ENCODE measurements at regions not wholly inside any gene's neighbourhood (a gene's known extent, or its start where the extent isn't known, plus 50 kb on each side); places are given as distances from the start of the nearest gene placed in this dataset.
"Not testable (repeated sequence)": the region's sequence is repeated elsewhere in the genome, so short reads cannot be mapped to it uniquely, and the experiment has no call there.

DNA sequence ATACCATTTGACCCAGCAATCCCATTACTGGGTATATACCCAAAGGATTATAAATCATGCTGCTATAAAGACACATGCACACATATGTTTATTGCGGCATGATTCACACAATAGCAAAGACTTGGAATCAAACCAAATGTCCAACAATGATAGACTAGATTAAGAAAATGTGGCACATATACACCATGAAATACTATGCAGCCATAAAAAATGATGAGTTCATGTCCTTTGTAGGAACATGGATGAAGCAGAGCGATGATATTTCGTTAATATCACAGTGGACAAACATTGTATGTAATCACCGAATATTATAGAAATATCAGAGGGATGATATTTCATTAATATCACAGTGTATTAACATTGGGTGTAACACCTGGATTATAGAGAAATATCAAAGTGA lies 64.9 kb upstream of the CNIH3 start:
- H3K9me3 Mint-ChIP-seq; H3K27ac Mint-ChIP-seq; H3K27me3 Mint-ChIP-seq; H3K4me1 Mint-ChIP-seq (ENCODE audit: low read depth in 2 of 2); H3K4me3 Mint-ChIP-seq; ATAC-seq; DNase-seq (ENCODE audit: low spot score); H3K36me3 Mint-ChIP-seq: not testable (repeated sequence)

DNA sequence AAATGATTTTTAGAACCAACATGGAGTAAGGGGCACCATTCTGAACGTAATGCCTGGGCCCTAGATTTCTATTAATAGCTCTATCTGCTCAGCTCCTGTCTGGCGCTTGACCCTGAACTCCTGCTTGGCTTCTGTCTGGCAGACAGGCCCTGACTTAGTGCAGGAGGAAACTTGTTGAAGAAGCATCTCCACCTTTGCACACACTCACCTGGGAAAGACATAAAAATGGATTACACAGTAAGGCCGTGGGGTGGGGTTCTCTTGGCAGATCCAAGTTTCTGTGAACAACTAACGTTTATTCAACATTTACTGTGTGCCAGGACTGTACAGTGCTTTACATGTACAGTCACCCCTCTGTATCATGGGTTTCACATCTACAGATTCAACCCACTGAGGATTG lies 62.1 kb upstream of the CNIH3 start:
- Mint-ChIP-seq H3K4me3 (no peak overlapping the region), H3K27me3 (no peaks in the 10 kb centered on the region), H3K9me3 (no peaks in the 10 kb centered on the region), H3K27ac (no peak overlapping the region), H3K36me3 (no peaks in the 10 kb centered on the region), H3K4me1 (ENCODE audit: low read depth in 2 of 2) (no peaks in the 10 kb centered on the region)
- no peak for ATAC-seq
- no peak for DNase-seq (ENCODE audit: low spot score)

DNA sequence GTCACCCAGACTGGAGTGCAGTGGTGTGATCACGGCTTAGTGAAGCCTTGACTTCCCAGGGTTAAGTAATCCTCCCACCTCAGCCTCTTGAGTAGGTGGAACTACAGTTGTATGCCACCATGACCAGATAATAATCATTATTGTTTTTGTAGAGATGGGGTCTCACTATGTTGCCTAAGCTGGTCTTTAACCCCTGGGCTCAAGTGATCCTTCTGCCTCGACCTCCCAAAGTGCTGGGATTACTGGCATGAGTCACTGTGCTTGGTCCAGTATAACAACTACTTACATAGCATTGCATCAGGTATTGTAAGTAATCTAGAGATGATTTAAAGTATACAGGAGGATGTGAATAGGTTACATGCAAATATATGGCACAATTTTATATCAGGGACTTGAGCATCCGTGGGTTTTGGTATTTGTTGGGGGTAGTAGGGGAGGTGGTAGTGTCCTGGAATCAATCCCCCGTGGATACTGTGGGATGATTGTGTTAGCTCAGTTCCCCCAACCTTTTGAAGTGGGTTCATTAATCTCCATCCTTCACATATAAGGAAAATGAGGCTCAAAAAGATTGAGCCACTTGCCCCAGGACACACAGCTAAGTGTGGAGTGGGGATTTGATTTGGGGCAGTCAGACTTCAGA lies 61.4 kb upstream of the CNIH3 start:
- ATAC-seq (no peak), DNase-seq (ENCODE audit: low spot score) (no peak)
- no peaks in the 10 kb centered on the region for H3K4me1 Mint-ChIP-seq (ENCODE audit: low read depth in 2 of 2)
- no peak overlapping the region for H3K4me3 Mint-ChIP-seq
- H3K9me3 Mint-ChIP-seq: no peaks in the 10 kb centered on the region
- no peak overlapping the region for H3K27ac Mint-ChIP-seq
- no peaks in the 10 kb centered on the region for H3K27me3 Mint-ChIP-seq
- H3K36me3 Mint-ChIP-seq: no peaks in the 10 kb centered on the region

DNA sequence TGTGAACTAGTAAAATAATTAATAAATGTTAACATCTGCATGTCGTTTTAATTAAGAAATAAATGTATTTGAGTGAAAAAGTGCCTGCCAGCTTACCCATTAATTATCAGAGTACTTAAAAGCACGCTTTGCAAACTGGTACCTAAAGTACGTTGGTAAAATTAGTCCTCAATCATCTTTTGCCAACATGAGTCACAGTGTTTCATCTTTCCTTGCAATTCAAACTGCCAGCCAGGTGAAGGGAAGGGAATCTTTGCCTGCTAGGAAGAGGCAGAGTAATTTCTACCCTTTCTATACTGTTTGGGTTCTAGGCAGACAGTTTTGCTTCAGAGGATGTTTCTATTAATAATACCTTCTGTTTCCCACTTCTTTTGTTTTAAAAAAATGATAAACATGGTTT lies 57.2 kb upstream of the CNIH3 start:
- no peaks in the 10 kb centered on the region for H3K27me3 Mint-ChIP-seq
- ATAC-seq: no peak
- H3K9me3 Mint-ChIP-seq: no peaks in the 10 kb centered on the region
- H3K4me3 Mint-ChIP-seq: no peak overlapping the region
- DNase-seq (ENCODE audit: low spot score): no peak
- no peak overlapping the region for H3K27ac Mint-ChIP-seq
- H3K4me1 Mint-ChIP-seq (ENCODE audit: low read depth in 2 of 2): no peaks in the 10 kb centered on the region
- H3K36me3 Mint-ChIP-seq: no peaks in the 10 kb centered on the region

DNA sequence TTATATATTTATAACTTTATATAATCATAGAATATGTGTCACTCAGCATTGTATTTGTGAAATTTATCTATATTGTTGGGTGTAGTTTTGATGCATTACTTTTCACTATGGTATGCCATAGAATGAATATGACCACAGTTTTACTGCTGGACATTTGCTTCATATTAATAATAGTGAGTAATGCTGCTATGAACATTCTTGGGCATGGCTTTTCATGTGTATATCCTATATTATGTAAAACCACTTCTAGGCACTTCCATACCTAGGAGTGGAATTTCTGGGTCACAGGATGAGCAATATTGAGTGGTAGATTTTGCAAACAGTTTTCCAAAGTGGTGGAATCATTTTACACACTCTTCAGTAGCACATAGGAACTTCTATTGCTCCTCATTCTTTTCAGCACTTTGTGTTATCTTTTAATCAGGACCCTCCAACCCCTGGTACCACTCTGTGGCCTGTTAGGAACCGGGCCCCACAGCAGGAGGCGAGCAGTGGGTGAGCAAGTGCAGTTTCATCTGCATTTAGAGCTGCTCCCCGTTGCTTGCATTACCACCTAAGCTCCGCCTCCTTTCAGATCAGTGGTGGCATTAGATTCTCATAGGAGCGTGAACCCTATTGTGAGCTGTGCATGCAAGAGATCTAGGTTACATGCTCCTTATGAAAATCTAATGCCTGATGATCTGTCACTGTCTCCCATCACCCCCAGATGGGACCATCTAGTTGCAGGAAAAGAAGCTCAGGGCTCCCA lies 56.0 kb upstream of the CNIH3 start:
- H3K4me3 Mint-ChIP-seq: no peak overlapping the region
- DNase-seq (ENCODE audit: low spot score) (no peak), ATAC-seq (no peak)
- H3K27me3 Mint-ChIP-seq: no peaks in the 10 kb centered on the region
- no peaks in the 10 kb centered on the region for H3K4me1 Mint-ChIP-seq (ENCODE audit: low read depth in 2 of 2)
- H3K9me3 Mint-ChIP-seq: no peaks in the 10 kb centered on the region
- H3K36me3 Mint-ChIP-seq: no peaks in the 10 kb centered on the region
- H3K27ac Mint-ChIP-seq: no peak overlapping the region

DNA sequence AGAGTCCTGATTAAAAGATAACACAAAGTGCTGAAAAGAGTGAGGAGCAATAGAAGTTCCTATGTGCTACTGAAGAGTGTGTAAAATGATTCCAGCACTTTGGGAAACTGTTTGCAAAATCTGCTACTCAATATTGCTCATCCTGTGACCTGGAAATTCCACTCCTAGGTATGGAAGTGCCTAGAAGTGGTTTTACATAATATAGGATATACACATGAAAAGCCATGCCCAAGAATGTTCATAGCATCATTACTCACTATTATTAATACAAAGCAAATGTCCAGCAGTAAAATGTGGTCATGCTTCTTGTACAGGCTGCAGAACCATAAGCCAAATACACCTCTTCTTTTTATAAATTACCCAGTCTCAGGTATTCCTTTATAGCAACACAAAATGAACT lies 53.2 kb upstream of the CNIH3 start:
- DNase-seq (ENCODE audit: low spot score); H3K27me3 Mint-ChIP-seq; ATAC-seq; H3K4me1 Mint-ChIP-seq (ENCODE audit: low read depth in 2 of 2); H3K36me3 Mint-ChIP-seq; H3K9me3 Mint-ChIP-seq; H3K27ac Mint-ChIP-seq; H3K4me3 Mint-ChIP-seq: not testable (repeated sequence)

DNA sequence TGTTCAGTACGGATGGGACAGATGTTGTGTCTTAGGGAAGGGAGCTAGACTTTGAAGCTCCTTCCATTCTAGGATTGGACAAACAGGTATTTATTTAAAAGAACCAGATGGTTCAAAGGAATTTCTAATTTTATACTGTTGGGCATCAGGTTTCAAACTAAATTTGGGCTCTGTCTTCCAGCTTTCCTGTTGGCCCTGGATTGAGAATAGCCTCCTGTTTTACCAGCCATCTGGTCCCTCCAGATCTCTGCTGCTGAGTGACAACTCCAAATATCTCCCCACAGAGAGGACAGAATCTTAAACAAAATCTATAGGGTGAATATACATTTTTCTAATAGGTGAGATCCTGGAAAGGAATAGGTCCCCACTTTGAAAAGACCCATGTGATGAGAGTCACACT lies 52.5 kb upstream of the CNIH3 start:
- Mint-ChIP-seq H3K36me3 (no peaks in the 10 kb centered on the region), H3K27me3 (no peaks in the 10 kb centered on the region), H3K4me3 (no peak overlapping the region), H3K4me1 (ENCODE audit: low read depth in 2 of 2) (no peaks in the 10 kb centered on the region), H3K9me3 (no peaks in the 10 kb centered on the region), H3K27ac (no peak overlapping the region)
- no peak for DNase-seq (ENCODE audit: low spot score)
- ATAC-seq: no peak

DNA sequence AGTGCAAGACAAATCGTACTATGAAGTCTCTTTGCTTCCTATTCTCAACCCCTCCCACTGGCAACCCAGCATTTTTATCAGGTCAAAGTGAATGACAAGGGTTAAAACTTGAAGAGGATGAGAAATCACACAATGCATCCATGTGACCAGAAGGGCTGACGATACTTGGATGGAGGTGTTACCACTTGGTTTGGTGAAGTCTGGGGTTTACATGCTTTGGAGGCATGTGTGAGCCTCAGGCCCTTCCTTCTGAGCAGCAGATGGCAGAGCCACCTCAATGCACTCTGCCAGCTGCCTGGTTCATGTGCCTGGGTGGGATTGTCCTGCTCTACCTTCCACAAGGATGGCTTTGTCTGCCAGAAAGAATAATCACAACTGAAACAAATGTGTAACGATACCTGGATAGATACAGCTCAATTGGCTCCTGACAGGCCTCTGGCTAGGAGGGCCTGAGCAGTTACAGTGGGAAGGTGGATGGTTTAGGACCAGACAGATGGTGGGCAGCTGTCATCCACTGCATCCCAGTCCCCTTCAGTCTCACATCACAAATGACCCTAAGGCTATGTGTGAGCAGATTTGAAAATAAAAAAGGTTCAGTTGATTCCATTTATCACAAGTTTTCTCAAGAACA lies 51.5 kb upstream of the CNIH3 start:
- no peaks in the 10 kb centered on the region for H3K36me3 Mint-ChIP-seq
- no peaks in the 10 kb centered on the region for H3K27me3 Mint-ChIP-seq
- H3K4me3 Mint-ChIP-seq: no peak overlapping the region
- no peak overlapping the region for H3K27ac Mint-ChIP-seq
- H3K9me3 Mint-ChIP-seq: no peaks in the 10 kb centered on the region
- ATAC-seq: peak in 1 of 2 donors; percentile 25
- H3K4me1 Mint-ChIP-seq (ENCODE audit: low read depth in 2 of 2): no peaks in the 10 kb centered on the region
- DNase-seq (ENCODE audit: low spot score): no peak

DNA sequence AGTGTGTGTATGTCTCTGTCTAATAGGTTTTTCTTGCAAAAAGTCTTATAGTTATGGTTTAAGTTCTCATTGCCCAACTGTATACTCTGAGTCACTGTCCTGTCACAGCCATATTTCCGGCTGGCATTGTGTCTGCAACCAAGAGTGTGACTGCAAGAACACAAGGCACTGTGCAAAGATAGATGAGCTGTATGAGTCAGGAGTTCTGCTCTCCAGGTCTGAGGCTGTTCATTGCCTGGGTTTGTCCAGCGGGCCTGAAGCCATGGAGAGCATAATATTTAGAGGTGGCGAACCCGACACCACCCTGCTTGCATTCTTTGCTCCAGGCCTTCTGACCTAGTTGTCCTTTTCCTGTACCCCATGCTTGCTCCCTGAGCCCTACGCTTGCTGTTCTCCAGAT lies 50.9 kb upstream of the CNIH3 start:
- H3K27ac Mint-ChIP-seq: no peak overlapping the region
- no peaks in the 10 kb centered on the region for H3K27me3 Mint-ChIP-seq
- no peak overlapping the region for H3K4me3 Mint-ChIP-seq
- DNase-seq (ENCODE audit: low spot score) (no peak), ATAC-seq (peak; percentile 54 to 78)
- H3K9me3 Mint-ChIP-seq: no peaks in the 10 kb centered on the region
- no peaks in the 10 kb centered on the region for H3K36me3 Mint-ChIP-seq
- H3K4me1 Mint-ChIP-seq (ENCODE audit: low read depth in 2 of 2): no peaks in the 10 kb centered on the region

DNA sequence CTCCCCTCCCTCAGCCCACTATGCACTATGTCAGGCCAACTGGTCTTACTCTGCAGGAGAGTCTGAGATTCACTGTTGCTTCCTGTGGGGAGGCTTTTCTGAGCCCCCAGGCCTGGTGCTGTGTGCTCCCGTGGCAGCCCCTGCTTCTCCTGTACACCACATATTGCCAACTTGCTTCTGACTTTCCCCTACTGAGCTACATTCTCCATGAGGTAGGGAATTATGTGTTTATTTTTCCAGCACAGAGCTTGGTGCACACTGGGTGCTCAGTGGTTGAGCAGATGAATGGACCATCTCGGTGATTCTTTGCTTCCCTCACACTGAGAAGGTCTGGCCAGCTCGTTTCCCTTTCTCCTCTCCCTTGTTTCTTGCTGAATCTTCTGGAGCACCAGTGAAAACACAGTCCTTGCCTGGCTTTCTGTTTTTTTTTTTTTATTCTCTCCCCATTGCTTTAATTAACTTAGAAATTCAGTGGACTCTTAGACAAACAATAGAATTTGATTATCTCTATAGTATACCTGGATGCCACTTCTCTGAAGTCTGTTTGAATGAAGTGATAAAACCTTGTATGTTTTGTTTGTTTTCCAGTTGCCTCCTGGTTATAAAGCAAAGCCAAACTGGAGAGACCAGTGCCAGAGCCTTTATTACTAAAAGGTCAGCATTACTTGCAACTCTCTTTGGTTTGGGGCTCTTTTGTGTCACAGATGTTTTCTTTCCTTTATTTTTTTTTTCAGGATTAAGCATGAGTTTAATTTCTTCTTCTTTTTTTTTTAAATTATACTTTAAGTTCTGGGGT lies 50.3 kb upstream of the CNIH3 start:
- no peak for ATAC-seq
- H3K9me3 Mint-ChIP-seq: no peaks in the 10 kb centered on the region
- H3K4me3 Mint-ChIP-seq: no peak overlapping the region
- no peaks in the 10 kb centered on the region for H3K4me1 Mint-ChIP-seq (ENCODE audit: low read depth in 2 of 2)
- peaks cover 0 to under 1% of the 10 kb centered on the region in 2 donors for H3K27me3 Mint-ChIP-seq
- H3K27ac Mint-ChIP-seq: no peak overlapping the region
- H3K36me3 Mint-ChIP-seq: no peaks in the 10 kb centered on the region
- DNase-seq (ENCODE audit: low spot score): no peak

All from natural killer cell treated with Interleukin-12 subunit alpha and Interleukin-12 subunit beta and Interleukin-15 and Interleukin-18, amount 100 ng/mL, for 72 hours (primary cell).